ENCODE measurements at regions not wholly inside any gene's neighbourhood (a gene's known extent, or its start where the extent isn't known, plus 50 kb on each side); places are given as distances from the start of the nearest gene placed in this dataset.

GRCh38 chr16:35714665-35715064 is 2255.3 kb downstream of the TP53TG3F start:
- H3K27ac ChIP-seq, result no peak overlapping the region
- TF ChIP-seq CTCF (IDR thresholded peaks at IDR 0.05) (no peak), ZFX (IDR thresholded peaks at IDR 0.05; ENCODE audit: borderline replicate concordance) (no peak)

- no peak overlapping the region for H3K27ac ChIP-seq
- TF ChIP-seq ZFX (IDR thresholded peaks at IDR 0.05; ENCODE audit: borderline replicate concordance) (no peak), CTCF (IDR thresholded peaks at IDR 0.05) (no peak)
Observed at GRCh38 chr16:35724551-35724950, 2265.1 kb downstream of the TP53TG3F start.

- no peak overlapping the region for H3K27ac ChIP-seq
- TF ChIP-seq ZFX (IDR thresholded peaks at IDR 0.05; ENCODE audit: borderline replicate concordance) (no peak), CTCF (IDR thresholded peaks at IDR 0.05) (no peak)
Observed at GRCh38 chr16:35725949-35726348, 2266.5 kb downstream of the TP53TG3F start.

- H3K27ac ChIP-seq, result no peak overlapping the region
- no peak for TF ChIP-seq ZFX (IDR thresholded peaks at IDR 0.05; ENCODE audit: borderline replicate concordance)
- TF ChIP-seq CTCF (IDR thresholded peaks at IDR 0.05), result no peak
Observed at GRCh38 chr16:35730251-35730650, 2270.8 kb downstream of the TP53TG3F start.

- TF ChIP-seq CTCF (IDR thresholded peaks at IDR 0.05) (no peak), ZFX (IDR thresholded peaks at IDR 0.05; ENCODE audit: borderline replicate concordance) (no peak)
- H3K27ac ChIP-seq, result no peak overlapping the region
Observed at GRCh38 chr16:35731341-35732040, 2272.1 kb downstream of the TP53TG3F start.

GRCh38 chr16:35732046-35732810 is 2272.8 kb downstream of the TP53TG3F start:
- TF ChIP-seq CTCF (IDR thresholded peaks at IDR 0.05) (no peak), ZFX (IDR thresholded peaks at IDR 0.05; ENCODE audit: borderline replicate concordance) (no peak)
- no peak overlapping the region for H3K27ac ChIP-seq
